Colon (tissue), 2 donors: ENCODE measurements at regions not wholly inside any gene's neighbourhood (a gene's known extent, or its start where the extent isn't known, plus 50 kb on each side); places are given as distances from the start of the nearest gene placed in this dataset.
"Not testable (repeated sequence)": the region's sequence is repeated elsewhere in the genome, so short reads cannot be mapped to it uniquely, and the experiment has no call there.

ENCODE experiments used
- FAIRE-seq: peaks from 2 replicates; lab custom pipeline; 2012; peaks lifted over from hg19 to GRCh38; lab: Jason Lieb, UNC
- donor health status: control.
- donor health status: control.

DNA sequence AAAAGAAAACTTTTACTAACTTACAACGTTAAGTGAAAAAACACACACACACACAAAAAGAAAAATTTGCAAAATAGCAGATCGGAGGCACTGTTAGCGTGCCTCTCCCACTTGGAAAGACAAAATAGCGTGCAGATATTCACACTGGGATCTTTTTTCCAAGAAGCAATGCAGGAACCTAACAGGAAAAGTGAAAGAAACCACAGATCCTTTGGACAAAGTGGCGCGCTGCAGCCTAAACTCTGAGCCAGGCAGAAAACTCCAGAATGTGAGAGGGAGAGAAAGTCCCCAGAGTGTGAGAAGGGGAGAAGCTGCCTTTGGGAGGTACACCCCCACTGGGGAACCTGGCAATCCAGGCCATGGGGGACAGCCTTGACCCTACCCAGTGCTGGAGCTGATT lies 70.7 kb upstream of the SERPINE2 start:
- no peak for FAIRE-seq

GRCh38 chr2:224106794-224107193 lies 67.7 kb upstream of the SERPINE2 start:
- no peak for FAIRE-seq

DNA sequence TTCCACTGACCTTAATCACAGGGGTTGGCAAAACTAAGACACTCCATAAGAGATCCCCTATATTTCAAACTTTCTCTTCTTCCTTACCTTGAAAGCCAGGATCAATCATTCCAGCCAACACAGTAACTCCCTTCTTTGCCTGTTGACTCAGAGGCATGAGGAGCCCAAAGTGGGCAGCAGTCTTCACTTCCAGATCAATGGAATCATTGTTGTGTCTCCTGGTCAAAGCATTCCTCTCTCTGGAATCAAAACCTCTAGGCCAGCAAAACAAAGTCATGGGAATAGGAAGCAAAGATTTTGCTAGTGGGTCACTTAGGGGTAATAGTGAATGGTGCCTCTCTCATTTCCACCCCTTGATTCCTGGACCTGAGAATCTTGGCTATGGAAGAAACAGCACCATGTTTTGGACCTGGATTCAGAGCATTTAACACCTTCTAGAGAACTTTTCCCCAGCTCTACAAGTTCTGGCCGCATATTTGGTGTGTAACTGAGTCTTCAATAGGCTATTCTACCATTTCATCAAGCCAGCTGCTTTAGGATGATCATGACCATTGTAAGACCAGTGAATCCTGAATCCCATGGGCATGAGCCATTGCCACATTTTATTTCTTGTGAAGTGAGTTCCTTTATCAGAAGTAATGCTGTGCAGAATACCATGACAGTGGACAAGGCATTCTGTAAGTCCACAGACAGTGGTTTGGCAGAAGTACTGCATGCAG lies 65.7 kb upstream of the SERPINE2 start:
- no peak for FAIRE-seq

- no peak for FAIRE-seq
Observed at GRCh38 chr2:224103651-224104050, 64.6 kb upstream of the SERPINE2 start.

DNA sequence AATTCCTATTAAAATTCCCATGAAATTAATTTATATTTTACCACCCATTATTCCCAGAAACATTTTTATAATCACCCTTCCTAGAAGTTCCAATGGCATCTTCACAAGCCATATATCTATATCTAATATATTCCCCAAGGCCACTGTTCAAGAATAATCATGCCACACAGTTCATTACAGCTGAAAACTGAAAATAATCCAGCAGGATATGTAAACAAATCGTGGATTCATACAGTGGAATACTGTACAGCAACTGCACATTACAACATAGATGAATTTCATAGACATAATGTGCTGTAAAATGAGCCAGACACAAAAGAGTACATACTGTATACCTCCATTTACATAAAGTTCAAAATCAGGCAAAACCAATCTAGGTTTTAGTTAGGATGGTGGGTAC lies 63.9 kb upstream of the SERPINE2 start:
- FAIRE-seq: no peak

DNA sequence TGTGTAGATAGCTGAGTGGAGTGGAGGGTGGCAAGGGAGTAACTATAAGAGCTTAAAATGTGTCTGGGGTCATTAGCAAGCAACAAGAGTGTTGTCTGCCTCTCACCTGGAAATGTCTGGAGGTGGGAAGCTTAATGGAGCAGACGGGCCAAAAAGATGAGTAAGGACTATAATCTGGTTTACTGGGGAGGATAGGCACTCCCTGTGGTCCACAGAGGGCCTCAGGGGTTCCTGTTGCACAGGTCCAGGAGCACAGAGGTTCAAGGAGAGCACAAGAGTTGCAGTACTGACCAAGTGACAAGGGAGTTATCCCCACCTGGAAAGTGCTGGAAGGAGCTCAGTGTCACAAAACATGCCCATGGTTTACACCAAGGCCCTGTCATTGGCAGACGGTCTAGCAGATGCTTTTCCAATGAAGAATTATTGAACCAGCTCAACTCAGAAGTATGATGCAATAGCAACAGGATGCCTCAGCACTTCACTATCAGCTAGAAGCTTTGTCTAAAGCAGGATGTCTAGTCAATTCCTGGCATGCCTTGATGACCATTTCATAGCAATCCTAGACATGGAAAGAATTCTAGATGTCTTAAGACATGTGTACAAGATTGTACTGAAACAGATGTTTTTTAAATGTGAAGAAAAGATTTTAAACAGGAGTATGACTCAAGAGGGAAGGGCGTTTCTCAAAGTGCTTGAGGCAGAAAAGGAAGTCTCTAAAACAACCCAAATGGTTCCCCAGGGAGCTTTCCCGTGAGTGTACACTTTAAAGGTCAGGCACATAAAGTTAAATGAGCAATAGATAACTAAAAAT lies 62.9 kb upstream of the SERPINE2 start:
- FAIRE-seq: no peak

DNA sequence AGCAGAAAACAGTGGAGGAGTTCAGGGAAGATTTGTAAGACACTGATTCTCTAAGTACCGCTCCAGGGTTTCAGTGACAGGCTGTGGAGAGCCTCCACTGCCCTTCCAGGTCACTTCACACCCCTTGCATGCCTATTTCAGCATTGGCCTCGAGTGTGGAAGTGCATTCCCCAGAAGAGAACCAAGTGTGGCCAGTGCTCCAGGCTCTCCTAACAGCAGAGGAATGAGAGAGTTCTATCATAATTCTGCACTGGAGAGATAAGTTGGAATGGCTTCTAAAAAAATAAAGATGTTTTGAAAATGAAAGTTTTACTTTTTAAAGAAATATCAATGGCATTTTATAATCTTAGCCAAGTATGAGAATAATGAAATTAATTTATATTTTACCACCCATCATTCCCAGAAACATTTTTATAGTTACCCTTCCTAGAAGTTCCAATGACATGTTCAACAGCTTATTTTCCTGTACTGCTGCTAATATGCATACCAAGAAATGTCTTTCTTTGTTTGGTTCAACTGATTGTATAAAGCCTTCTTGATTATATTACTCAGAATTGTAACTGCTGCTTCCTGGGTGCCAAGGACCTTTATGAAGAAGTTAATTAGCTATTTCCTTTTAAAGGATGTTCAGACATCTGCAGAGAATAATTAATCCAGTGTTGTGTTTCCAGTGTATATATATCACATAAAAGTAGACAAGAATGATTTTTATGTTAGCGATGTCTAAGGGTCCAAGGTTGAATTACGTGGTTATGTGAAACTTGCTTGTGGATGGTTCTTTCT lies 61.0 kb upstream of the SERPINE2 start:
- no peak for FAIRE-seq

DNA sequence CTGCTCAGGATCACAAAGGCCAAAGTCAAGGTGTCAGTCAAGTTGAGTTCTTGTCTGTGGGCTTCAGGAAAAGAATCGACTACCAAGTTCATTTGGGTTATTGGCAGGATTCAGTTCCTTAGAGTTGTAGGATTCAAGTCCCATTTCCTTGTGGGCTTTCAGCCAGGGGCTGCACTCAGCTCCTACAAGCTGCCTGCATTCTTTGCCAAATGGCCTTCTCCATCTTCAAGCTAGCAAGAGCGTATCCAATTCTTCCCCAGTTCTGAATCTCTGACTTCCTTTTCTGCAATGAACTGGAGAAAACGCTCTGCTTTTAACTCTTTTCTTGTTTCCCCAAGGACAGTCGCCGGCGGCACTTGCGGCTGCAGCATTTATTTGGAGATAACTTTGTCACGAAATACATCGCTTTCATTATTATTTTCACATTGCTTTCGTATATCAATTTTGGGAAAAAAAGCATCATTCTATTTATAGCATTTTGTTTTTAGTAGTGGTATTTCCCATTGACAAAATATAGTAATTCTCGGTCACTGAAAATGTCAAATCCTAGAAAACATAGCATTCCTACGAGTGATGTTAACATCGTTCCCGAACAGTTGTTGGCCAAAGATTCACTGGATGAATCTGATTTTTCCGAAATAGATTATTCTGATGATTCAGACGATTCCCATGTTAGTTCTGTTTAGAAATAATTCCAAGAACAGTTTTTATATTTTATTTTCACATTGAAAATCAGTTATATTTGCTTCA lies 59.6 kb upstream of the SERPINE2 start:
- no peak for FAIRE-seq

GRCh38 chr2:224094413-224094812 lies 55.3 kb upstream of the SERPINE2 start:
- no peak for FAIRE-seq

DNA sequence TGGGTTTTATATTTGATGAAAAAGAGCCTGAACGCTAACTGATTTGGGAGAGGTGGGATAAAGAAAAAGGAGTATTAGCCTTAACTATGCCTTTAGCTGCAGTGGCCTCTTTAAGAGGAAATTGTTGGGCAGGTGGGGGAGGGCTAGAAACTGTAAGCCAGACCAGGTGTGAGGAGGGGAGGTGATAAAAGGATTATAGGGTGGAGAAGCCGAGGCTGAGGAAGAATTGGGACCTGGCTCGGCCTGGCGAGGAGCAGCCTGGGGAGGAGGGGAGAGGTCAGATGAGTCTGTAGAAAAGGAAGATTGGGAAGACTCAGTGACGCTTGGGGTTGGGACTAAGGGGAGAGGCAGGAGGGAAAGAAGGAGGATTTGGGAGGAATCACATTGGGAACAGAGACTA lies 52.6 kb upstream of the SERPINE2 start:
- not testable (repeated sequence) for FAIRE-seq

GRCh38 chr2:224089606-224090005 lies 50.5 kb upstream of the SERPINE2 start:
- FAIRE-seq: not testable (repeated sequence)
